Neural progenitor cell (in vitro differentiated cells): ENCODE measurements at regions not wholly inside any gene's neighbourhood (a gene's known extent, or its start where the extent isn't known, plus 50 kb on each side); places are given as distances from the start of the nearest gene placed in this dataset.

Experiments
- EZH2 ChIP-seq: fragments of 200-600 bp; sonication (generic); IDR thresholded peaks from 2 replicates; pipeline ENCODE4 v1.6.1; 2017; ENCODE audit warnings: antibody characterized with exemption, mild to moderate bottlenecking, moderate library complexity
- EZH2phosphoT487 ChIP-seq: fragments of 200-600 bp; sonication (generic); IDR thresholded peaks from 2 replicates; pipeline ENCODE4 v1.6.1; 2017; ENCODE audit warnings: antibody characterized with exemption
- TF ChIP-seq, protein P1 (sequence below): fragments of 200-600 bp; sonication (generic); IDR thresholded peaks from 2 replicates; pipeline ENCODE4 v1.5.1; 2017; ENCODE audit warnings: antibody characterized with exemption, mild to moderate bottlenecking

DNA sequence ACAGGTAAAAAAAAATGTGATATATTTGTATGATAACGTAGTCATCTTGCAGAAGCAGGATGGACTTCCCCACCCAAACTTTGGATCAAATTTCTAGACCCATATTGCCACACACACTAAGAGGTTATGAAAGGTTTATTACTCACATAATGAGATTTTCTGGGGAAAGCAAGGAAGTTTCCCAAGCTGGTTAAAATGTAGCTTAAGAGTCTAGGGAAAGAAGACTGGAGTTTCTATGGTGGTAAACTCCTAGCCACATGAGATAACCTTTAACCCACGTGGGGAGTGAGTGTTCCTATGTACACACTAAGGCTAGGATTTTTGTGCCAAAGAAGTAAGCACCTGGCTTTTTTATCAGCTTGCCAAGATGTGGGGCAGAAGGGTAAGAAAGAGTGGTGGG lies 335.7 kb upstream of the UBE2E3 start:
- TF ChIP-seq, protein P1, sequence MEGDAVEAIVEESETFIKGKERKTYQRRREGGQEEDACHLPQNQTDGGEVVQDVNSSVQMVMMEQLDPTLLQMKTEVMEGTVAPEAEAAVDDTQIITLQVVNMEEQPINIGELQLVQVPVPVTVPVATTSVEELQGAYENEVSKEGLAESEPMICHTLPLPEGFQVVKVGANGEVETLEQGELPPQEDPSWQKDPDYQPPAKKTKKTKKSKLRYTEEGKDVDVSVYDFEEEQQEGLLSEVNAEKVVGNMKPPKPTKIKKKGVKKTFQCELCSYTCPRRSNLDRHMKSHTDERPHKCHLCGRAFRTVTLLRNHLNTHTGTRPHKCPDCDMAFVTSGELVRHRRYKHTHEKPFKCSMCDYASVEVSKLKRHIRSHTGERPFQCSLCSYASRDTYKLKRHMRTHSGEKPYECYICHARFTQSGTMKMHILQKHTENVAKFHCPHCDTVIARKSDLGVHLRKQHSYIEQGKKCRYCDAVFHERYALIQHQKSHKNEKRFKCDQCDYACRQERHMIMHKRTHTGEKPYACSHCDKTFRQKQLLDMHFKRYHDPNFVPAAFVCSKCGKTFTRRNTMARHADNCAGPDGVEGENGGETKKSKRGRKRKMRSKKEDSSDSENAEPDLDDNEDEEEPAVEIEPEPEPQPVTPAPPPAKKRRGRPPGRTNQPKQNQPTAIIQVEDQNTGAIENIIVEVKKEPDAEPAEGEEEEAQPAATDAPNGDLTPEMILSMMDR = no peak
- no peak for TF ChIP-seq EZH2
- no peak for TF ChIP-seq EZH2phosphoT487
